Kidney (tissue), 13 donors: ENCODE measurements at regions not wholly inside any gene's neighbourhood (a gene's known extent, or its start where the extent isn't known, plus 50 kb on each side); places are given as distances from the start of the nearest gene placed in this dataset.

ENCODE experiments used
- DNase-seq, 5 donors: peaks; one replicate each; pipeline ENCODE4 v3.0.0-alpha.2; 2013 to 2020
- FAIRE-seq: peaks from 2 replicates; lab custom pipeline; 2012; peaks lifted over from hg19 to GRCh38; lab: Jason Lieb, UNC
- H3K27ac ChIP-seq, 2 donors: one replicate each; pipeline ENCODE4 v1.7.0; 2013; ENCODE audit warnings: low read depth in 2 of 2, low read length in 2 of 2, inconsistent platforms in 1 of 2
- H3K27me3 ChIP-seq: one replicate; pipeline ENCODE4 v1.7.1; 2013; ENCODE audit warnings: low read length, inconsistent platforms; ENCODE audit not compliant: control insufficient read depth, insufficient read depth
- H3K36me3 ChIP-seq, 3 donors: one replicate each; pipeline versions ENCODE4 v1.7.0 to v1.7.1; 2013; ENCODE audit warnings: low read length in 3 of 3, control low read depth in 1 of 3, inconsistent platforms in 1 of 3; ENCODE audit not compliant: insufficient read depth in 3 of 3, control insufficient read depth in 2 of 3
- H3K4me1 ChIP-seq, 3 donors: one replicate each; pipeline versions ENCODE4 v1.7.0 to v1.7.1; 2013; ENCODE audit warnings: low read length in 3 of 3, inconsistent platforms in 1 of 3, low read depth in 1 of 3; ENCODE audit not compliant: control insufficient read depth in 2 of 3, insufficient read depth in 2 of 3
- H3K4me3 ChIP-seq, 3 donors: one replicate each; pipeline versions ENCODE4 v1.7.0 to v1.8.1; 2013; ENCODE audit warnings: low read length in 3 of 3, control low read depth in 1 of 3, inconsistent platforms in 1 of 3
- H3K9ac ChIP-seq, 3 donors: one replicate each; pipeline versions ENCODE4 v1.7.0 to v1.7.1; 2013; ENCODE audit warnings: low read length in 3 of 3, control low read depth in 1 of 3, inconsistent platforms in 1 of 3
- H3K9me3 ChIP-seq, 3 donors: one replicate each; pipeline versions ENCODE4 v1.7.0 to v1.7.1; 2013; ENCODE audit warnings: low read length in 3 of 3, control low read depth in 1 of 3, inconsistent platforms in 1 of 3; ENCODE audit not compliant: control insufficient read depth in 2 of 3, insufficient read depth in 1 of 3
- CTCF ChIP-seq: IDR thresholded peaks from 3 replicates; pipeline ENCODE4 v1.5.1; 2012; ENCODE audit warnings: mild to moderate bottlenecking, moderate library complexity, borderline replicate concordance; ENCODE audit not compliant: insufficient read depth; ENCODE audit errors: extremely low read depth
- intact Hi-C: fragments of 100-400 bp; cut with DNase I; formaldehyde crosslinking; loops from one replicate; pipeline ENCODE4 v1.11.1; 2022
- donor health status: control.
- donor health status: control.
- donor health status: control.
- donor health status: control.
- donor health status: control.
- donor health status: DM: yes; HTN: yes; CAD: no.
- donor health status: Normal renal cell carcinoma (clear cell type).

GRCh38 chr21:25373126-25374082 lies 233.9 kb downstream of the MRPL39 start:
- Histone ChIP-seq H3K27ac (no peak overlapping the region), H3K9me3 (no peaks in the 10 kb centered on the region), H3K4me3 (no peak overlapping the region), H3K27me3 (no peaks in the 10 kb centered on the region), H3K9ac (no peak overlapping the region), H3K4me1 (peaks cover 0 to 5% (median 0%) of the 10 kb centered on the region in 3 donors), H3K36me3 (no peaks in the 10 kb centered on the region)
- intact Hi-C loops = no loop called here
- DNase-seq = peak in 1 of 5 donors; percentile 38
- no peak for TF ChIP-seq CTCF
- no peak for FAIRE-seq

- TF ChIP-seq CTCF = no peak
- Histone ChIP-seq H3K27ac (no peak overlapping the region), H3K4me3 (no peak overlapping the region), H3K27me3 (no peaks in the 10 kb centered on the region), H3K36me3 (no peaks in the 10 kb centered on the region), H3K9me3 (no peaks in the 10 kb centered on the region), H3K9ac (no peak overlapping the region), H3K4me1 (peaks cover 0 to 5% (median 0%) of the 10 kb centered on the region in 3 donors)
- intact Hi-C loops = no loop called here
- DNase-seq = peak in 2 of 5 donors; percentile 56 to 64
- no peak for FAIRE-seq
These were observed 235.3 kb downstream of the MRPL39 start for GRCh38 chr21:25371841-25372425.

- H3K9me3 ChIP-seq = no peaks in the 10 kb centered on the region
- H3K27ac ChIP-seq = no peak overlapping the region
- DNase-seq (no peak), FAIRE-seq (no peak)
- intact Hi-C loops = no loop called here
- no peak overlapping the region for H3K4me3 ChIP-seq
- no peaks in the 10 kb centered on the region for H3K27me3 ChIP-seq
- H3K4me1 ChIP-seq = peaks cover 0 to 5% (median 0%) of the 10 kb centered on the region in 3 donors
- H3K9ac ChIP-seq = no peak overlapping the region
- TF ChIP-seq CTCF = no peak
- H3K36me3 ChIP-seq = no peaks in the 10 kb centered on the region
These were observed 237.0 kb downstream of the MRPL39 start for GRCh38 chr21:25370311-25370744.
